ENCODE measurements at regions not wholly inside any gene's neighbourhood (a gene's known extent, or its start where the extent isn't known, plus 50 kb on each side); places are given as distances from the start of the nearest gene placed in this dataset.

DNA sequence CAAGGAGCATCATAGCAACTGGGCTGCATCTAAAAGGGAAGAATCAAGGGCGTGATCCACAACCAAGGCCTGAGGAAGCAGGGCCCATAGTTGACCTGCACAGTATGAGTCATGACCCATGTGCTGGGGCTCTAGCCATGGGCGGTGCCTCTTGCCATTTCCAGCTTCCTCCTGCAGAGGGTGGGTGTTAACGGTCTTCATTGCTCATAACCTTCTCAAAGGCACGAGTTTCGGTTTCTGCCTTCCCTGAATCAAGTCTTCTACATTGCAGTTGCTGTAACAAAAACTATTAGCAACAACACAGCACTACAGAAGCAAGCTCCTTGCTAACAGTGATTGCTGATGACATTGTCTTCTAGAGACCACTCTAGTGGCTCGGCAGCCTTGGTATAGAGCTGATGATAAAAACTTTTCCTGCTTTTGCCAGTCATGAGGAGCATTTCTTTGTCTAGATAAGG, 66.9 kb downstream of the CTSL start:
- no peaks in the 10 kb centered on the region for H3K9me3 ChIP-seq
- ATAC-seq = peak; percentile 97
- peak overlapping the region; percentile 25 to 77 (median 64) for H3K27ac ChIP-seq
- H3K36me3 ChIP-seq = no peaks in the 10 kb centered on the region
- H3K4me1 ChIP-seq = no peaks in the 10 kb centered on the region
- H3K4me3 ChIP-seq = no peak overlapping the region
- no peaks in the 10 kb centered on the region for H3K27me3 ChIP-seq
- WGBS, 2 donors (ENCODE audit: low coverage in 1 of 2) = 40 to 55% methylated on average over 3 to 5 of the region's 6 CpGs
- TF ChIP-seq, protein P1, sequence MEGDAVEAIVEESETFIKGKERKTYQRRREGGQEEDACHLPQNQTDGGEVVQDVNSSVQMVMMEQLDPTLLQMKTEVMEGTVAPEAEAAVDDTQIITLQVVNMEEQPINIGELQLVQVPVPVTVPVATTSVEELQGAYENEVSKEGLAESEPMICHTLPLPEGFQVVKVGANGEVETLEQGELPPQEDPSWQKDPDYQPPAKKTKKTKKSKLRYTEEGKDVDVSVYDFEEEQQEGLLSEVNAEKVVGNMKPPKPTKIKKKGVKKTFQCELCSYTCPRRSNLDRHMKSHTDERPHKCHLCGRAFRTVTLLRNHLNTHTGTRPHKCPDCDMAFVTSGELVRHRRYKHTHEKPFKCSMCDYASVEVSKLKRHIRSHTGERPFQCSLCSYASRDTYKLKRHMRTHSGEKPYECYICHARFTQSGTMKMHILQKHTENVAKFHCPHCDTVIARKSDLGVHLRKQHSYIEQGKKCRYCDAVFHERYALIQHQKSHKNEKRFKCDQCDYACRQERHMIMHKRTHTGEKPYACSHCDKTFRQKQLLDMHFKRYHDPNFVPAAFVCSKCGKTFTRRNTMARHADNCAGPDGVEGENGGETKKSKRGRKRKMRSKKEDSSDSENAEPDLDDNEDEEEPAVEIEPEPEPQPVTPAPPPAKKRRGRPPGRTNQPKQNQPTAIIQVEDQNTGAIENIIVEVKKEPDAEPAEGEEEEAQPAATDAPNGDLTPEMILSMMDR (IDR thresholded peaks at IDR 0.05) = peak in 1 of 4 experiments; percentile 15
- no peak for TF ChIP-seq POLR2A (IDR thresholded peaks at IDR 0.05)

DNA sequence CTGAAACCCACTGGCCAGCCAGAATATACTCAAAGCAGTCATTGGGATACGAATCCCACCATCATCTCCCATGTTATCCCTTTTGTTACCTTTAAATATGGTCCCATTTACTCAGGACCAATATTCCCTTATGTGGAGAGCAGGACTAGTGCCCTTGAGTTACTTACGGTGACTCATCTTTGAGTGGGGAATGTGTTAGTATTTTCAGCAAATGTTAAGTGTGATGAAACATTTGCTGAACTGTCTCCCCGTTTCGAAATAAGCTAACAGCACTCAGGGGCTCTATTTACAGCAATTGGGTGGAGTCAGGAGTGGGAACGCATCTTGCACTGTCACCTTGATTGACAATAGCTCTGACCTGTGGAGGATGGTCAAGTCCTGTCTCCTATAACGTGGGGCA, 67.4 kb downstream of the CTSL start:
- TF ChIP-seq, protein P1 (IDR thresholded peaks at IDR 0.05) = no peak
- TF ChIP-seq POLR2AphosphoS5 (IDR thresholded peaks at IDR 0.05) = peak; percentile 54
- peak; percentile 83 for ATAC-seq
- no peaks in the 10 kb centered on the region for H3K4me1 ChIP-seq
- peak overlapping the region; percentile 25 to 77 (median 64) for H3K27ac ChIP-seq
- 53 to 65% methylated on average over 4 to 6 of the region's 6 CpGs for WGBS, 2 donors (ENCODE audit: low coverage in 1 of 2)
- no peaks in the 10 kb centered on the region for H3K36me3 ChIP-seq
- no peaks in the 10 kb centered on the region for H3K9me3 ChIP-seq
- no peaks in the 10 kb centered on the region for H3K27me3 ChIP-seq
- no peak overlapping the region for H3K4me3 ChIP-seq

DNA sequence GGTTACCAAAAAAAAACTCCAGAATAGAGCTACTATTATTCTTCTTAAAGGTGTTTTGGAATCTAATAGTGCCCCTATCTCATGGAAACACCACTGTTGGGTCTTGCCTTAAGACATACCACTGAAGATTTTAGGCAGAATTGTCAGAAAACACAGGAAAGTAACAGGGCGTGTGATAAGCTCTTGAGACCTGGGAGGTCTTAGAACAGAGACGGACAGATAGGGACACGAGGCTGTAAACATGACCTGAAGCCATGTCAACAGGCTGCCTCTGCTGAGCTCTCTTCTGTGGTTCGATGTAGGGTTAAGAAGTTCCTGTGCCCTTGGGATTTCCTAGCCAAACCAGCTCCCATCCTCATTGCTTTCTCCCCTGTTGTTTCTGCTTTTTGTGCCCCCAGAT, 69.3 kb downstream of the CTSL start:
- WGBS, 2 donors (ENCODE audit: low coverage in 1 of 2) = 45 to 68% methylated on average over 4 of the region's 4 CpGs
- H3K27me3 ChIP-seq = no peaks in the 10 kb centered on the region
- no peak overlapping the region for H3K27ac ChIP-seq
- no peak for TF ChIP-seq POLR2A (IDR thresholded peaks at IDR 0.05)
- TF ChIP-seq, protein P1 (IDR thresholded peaks at IDR 0.05) = no peak
- TF ChIP-seq POLR2AphosphoS5 (IDR thresholded peaks at IDR 0.05) = no peak
- TF ChIP-seq EP300 (IDR thresholded peaks at IDR 0.05) = no peak
- H3K9me3 ChIP-seq = no peaks in the 10 kb centered on the region
- no peak for ATAC-seq
- no peaks in the 10 kb centered on the region for H3K4me1 ChIP-seq
- no peak overlapping the region for H3K4me3 ChIP-seq
- no peaks in the 10 kb centered on the region for H3K36me3 ChIP-seq

DNA sequence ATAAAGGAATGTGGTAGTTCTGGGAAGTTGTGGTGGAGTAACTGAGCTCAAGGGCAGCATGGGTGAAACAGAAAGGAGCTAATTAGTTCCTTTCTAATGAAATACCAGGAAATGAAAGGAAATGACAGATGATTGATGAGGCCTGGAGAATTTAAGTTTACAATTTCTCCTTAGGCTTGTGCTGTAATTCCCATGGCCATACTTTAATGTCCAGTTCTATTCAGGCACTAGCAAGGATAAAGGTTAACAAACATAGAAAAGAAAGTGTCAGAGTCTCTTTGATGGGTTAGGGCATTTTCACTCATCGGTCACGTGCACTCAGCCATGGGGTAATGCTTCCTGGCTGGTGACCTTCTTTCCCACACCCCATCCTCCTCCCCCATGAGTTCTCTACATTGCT, 70.3 kb downstream of the CTSL start:
- Histone ChIP-seq H3K4me3 (no peak overlapping the region), H3K36me3 (no peaks in the 10 kb centered on the region), H3K27me3 (no peaks in the 10 kb centered on the region), H3K9me3 (no peaks in the 10 kb centered on the region), H3K27ac (no peak overlapping the region), H3K4me1 (no peaks in the 10 kb centered on the region)
- WGBS, 2 donors (ENCODE audit: low coverage in 1 of 2) = 72 to 83% methylated on average over 2 of the region's 2 CpGs
- ATAC-seq = no peak
- TF ChIP-seq EP300 (IDR thresholded peaks at IDR 0.05) = no peak
- TF ChIP-seq, protein P1 (IDR thresholded peaks at IDR 0.05) = no peak
- no peak for TF ChIP-seq POLR2A (IDR thresholded peaks at IDR 0.05)
- TF ChIP-seq POLR2AphosphoS5 (IDR thresholded peaks at IDR 0.05) = no peak

DNA sequence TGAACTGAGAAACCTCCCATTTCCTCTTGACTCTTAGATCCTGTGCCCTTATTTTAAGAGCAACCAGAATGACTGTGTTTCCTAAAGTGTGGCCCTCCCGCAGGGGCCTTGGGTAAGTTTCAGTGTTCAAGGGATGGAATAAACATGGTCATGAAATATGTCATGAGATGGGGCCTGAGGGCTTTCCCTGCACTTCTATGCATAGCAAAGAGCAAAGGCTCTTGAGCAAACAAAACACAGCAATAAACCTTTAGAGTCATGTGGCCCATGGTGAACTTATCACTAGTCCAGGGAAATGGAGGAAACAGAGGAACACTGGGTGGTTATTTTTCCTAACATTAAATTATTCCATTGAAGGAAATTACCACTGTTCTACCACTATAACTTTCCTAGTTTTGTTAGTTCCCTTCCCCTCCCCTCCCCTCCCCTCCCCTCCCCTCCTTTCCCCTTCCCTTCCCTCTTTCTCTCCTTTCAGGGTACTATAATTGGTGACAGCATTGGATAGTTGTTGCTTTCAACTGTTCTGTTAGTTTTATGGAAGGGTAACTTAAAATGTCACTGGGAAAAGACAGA, 72.4 kb downstream of the CTSL start:
- H3K9me3 ChIP-seq = no peaks in the 10 kb centered on the region
- no peaks in the 10 kb centered on the region for H3K27me3 ChIP-seq
- no peak overlapping the region for H3K27ac ChIP-seq
- no peak overlapping the region for H3K4me3 ChIP-seq
- no peak for ATAC-seq
- no peaks in the 10 kb centered on the region for H3K36me3 ChIP-seq
- TF ChIP-seq POLR2AphosphoS5 (IDR thresholded peaks at IDR 0.05) (no peak), EP300 (IDR thresholded peaks at IDR 0.05) (no peak), POLR2A (IDR thresholded peaks at IDR 0.05) (no peak)
- TF ChIP-seq, protein P1 (IDR thresholded peaks at IDR 0.05) = no peak
- no CpG with 5 or more reads among the region's 1 CpG for WGBS, 2 donors (ENCODE audit: low coverage in 1 of 2)
- H3K4me1 ChIP-seq = no peaks in the 10 kb centered on the region
